DOHH2 (cell line): ENCODE measurements at regions not wholly inside any gene's neighbourhood (a gene's known extent, or its start where the extent isn't known, plus 50 kb on each side); places are given as distances from the start of the nearest gene placed in this dataset.

Experiments
- H3F3A ChIP-seq: fragments of 200-600 bp; sonication (generic), shearing (Covaris generic); 2 replicates; pipeline ENCODE4 v1.6.0; 2016; ENCODE audit warnings: antibody characterized with exemption, mild to moderate bottlenecking; ENCODE audit not compliant: control insufficient read depth, insufficient read depth
- H3K27ac ChIP-seq: fragments of 200-600 bp; sonication (generic); 2 replicates; pipeline ENCODE4 v1.5.1; 2014; ENCODE audit warnings: low read depth, mild to moderate bottlenecking, low read length, moderate library complexity
- H3K27me3 ChIP-seq: fragments of 200-600 bp; sonication (generic); 2 replicates; pipeline ENCODE4 v1.6.1; 2014; ENCODE audit warnings: mild to moderate bottlenecking, low read length, mixed read lengths; ENCODE audit not compliant: control insufficient read depth
- H3K36me3 ChIP-seq: fragments of 200-600 bp; sonication (generic); 2 replicates; pipeline ENCODE4 v1.6.1; 2014; ENCODE audit warnings: mild to moderate bottlenecking, low read length, moderate library complexity, mixed read lengths; ENCODE audit not compliant: control insufficient read depth
- H3K4me1 ChIP-seq: fragments of 200-600 bp; sonication (generic); 2 replicates; pipeline ENCODE4 v1.6.1; 2014; ENCODE audit warnings: mild to moderate bottlenecking, low read length, mixed read lengths; ENCODE audit not compliant: control insufficient read depth
- H3K4me2 ChIP-seq: fragments of 200-600 bp; sonication (generic); 2 replicates; pipeline ENCODE4 v1.6.0; 2014; ENCODE audit warnings: mild to moderate bottlenecking, low read length, moderate library complexity
- H3K4me3 ChIP-seq: fragments of 200-600 bp; sonication (generic); 2 replicates; pipeline ENCODE4 v1.5.1; 2014; ENCODE audit warnings: mild to moderate bottlenecking, low read length, mixed read lengths
- H3K79me2 ChIP-seq: fragments of 200-600 bp; sonication (generic); 2 replicates; pipeline ENCODE4 v1.6.1; 2014; ENCODE audit warnings: mild to moderate bottlenecking, low read length, mixed read lengths; ENCODE audit not compliant: control insufficient read depth
- H3K9me2 ChIP-seq: fragments of 200-600 bp; sonication (generic); replicated peaks from 2 replicates; pipeline ENCODE4 v1.6.1; 2014; ENCODE audit warnings: mild to moderate bottlenecking, low read length, mixed read lengths; ENCODE audit not compliant: control insufficient read depth
- H3K9me3 ChIP-seq: fragments of 200-600 bp; sonication (generic); 2 replicates; pipeline ENCODE4 v1.6.1; 2014; ENCODE audit warnings: antibody characterized with exemption, low read length, mixed read lengths; ENCODE audit not compliant: control insufficient read depth, insufficient read depth
- H4K20me1 ChIP-seq: fragments of 200-600 bp; sonication (generic); 2 replicates; pipeline ENCODE4 v1.6.0; 2014; ENCODE audit warnings: low read depth, mild to moderate bottlenecking, antibody characterized with exemption, low read length, moderate library complexity; ENCODE audit not compliant: control insufficient read depth, insufficient read depth
- CTCF ChIP-seq: fragments of 200-600 bp; sonication (generic); IDR thresholded peaks from one replicate; pipeline ENCODE4 v1.5.1; 2014; ENCODE audit warnings: antibody characterized with exemption, mild to moderate bottlenecking, low read depth, low read length; ENCODE audit not compliant: poor library complexity, severe bottlenecking
- EZH2phosphoT487 ChIP-seq: fragments of 200-600 bp; sonication (generic); IDR thresholded peaks from 2 replicates; pipeline ENCODE4 v1.6.1; 2017; ENCODE audit warnings: borderline replicate concordance, mild to moderate bottlenecking, antibody characterized with exemption, low read length, moderate library complexity, mixed read lengths

DNA sequence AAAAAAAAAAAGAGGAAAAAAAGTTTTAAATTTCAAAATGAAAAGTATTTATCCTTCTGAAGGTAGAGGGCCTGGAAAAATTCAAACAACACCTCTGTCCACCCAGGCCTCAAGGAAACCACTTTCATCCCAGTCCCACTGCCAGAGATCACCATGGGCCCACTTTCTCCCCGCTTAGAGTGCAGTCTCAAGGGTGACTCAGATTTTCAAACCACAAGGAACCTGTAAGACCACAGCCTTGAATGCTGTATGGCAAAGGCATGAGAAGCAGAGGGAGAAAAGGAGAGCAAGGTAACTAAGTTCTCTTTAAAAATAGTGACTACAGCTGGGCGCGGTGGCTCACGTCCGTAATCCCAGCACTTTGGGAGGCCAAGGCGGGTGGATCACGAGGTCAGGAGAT is 87.9 kb upstream of the PACRGL start:
- TF ChIP-seq EZH2phosphoT487 (no peak), CTCF (no peak)
- Histone ChIP-seq H3K9me2 (no peaks in the 10 kb centered on the region; the same call in 1 of the 2 replicates), H3K27me3 (no peaks in the 10 kb centered on the region), H3K4me3 (no peak overlapping the region), H3K27ac (no peak overlapping the region), H3K4me1 (no peaks in the 10 kb centered on the region), H4K20me1 (no peaks in the 10 kb centered on the region), H3K9me3 (no peaks in the 10 kb centered on the region), H3F3A (no peaks in the 10 kb centered on the region), H3K36me3 (no peaks in the 10 kb centered on the region), H3K4me2 (no peak overlapping the region), H3K79me2 (no peaks in the 10 kb centered on the region)

GRCh38 chr4:20614816-20615215 is 85.4 kb upstream of the PACRGL start:
- Histone ChIP-seq H3K4me2 (no peak overlapping the region), H3K4me3 (no peak overlapping the region), H3F3A (no peaks in the 10 kb centered on the region), H3K36me3 (no peaks in the 10 kb centered on the region), H3K9me2 (no peaks in the 10 kb centered on the region; the same call in 1 of the 2 replicates), H3K9me3 (no peaks in the 10 kb centered on the region), H3K4me1 (no peaks in the 10 kb centered on the region), H3K27me3 (no peaks in the 10 kb centered on the region), H3K79me2 (no peaks in the 10 kb centered on the region), H4K20me1 (no peaks in the 10 kb centered on the region), H3K27ac (no peak overlapping the region)
- no peak for TF ChIP-seq CTCF
- TF ChIP-seq EZH2phosphoT487, result no peak

- no peaks in the 10 kb centered on the region for H3K36me3 ChIP-seq
Observed at GRCh38 chr4:20615486-20616260, 84.6 kb upstream of the PACRGL start.

More at GRCh38 chr4:20615486-20616260, 84.6 kb upstream of the PACRGL start:
- no peaks in the 10 kb centered on the region for H4K20me1 ChIP-seq
- no peaks in the 10 kb centered on the region for H3K9me3 ChIP-seq
- no peaks in the 10 kb centered on the region for H3K9me2 ChIP-seq
- no peaks in the 10 kb centered on the region for H3K27me3 ChIP-seq
- H3F3A ChIP-seq, result no peaks in the 10 kb centered on the region
- no peak overlapping the region for H3K4me2 ChIP-seq
- no peak for TF ChIP-seq EZH2phosphoT487
- no peak for TF ChIP-seq CTCF
- H3K4me1 ChIP-seq, result no peaks in the 10 kb centered on the region
- H3K4me3 ChIP-seq, result no peak overlapping the region
- H3K27ac ChIP-seq, result no peak overlapping the region
- no peaks in the 10 kb centered on the region for H3K79me2 ChIP-seq
